ENCODE measurements at regions not wholly inside any gene's neighbourhood (a gene's known extent, or its start where the extent isn't known, plus 50 kb on each side); places are given as distances from the start of the nearest gene placed in this dataset.

DNA sequence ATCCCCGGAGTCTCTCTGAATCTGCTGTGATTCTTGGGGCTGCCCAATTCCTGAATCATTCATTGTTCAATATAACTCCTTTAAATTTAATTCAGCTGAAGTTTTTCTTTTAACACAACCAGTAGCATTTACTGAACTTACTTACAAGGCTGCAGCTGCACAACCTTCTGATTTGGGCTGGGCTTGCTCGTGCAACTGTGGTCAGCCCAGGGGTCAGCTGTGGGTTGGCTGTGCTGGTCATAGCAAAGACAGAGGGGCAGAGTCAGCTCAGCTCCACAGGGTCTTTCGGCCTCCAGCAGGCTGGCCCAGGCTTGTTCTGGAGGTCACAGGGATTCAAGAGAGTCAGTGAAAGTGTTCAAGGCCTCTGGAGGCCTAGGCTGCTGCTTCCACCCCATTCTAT, 186.1 kb downstream of the MATN1 start:
- no peak overlapping the region for H3K9ac ChIP-seq (ENCODE audit: low read length)
- H3F3A ChIP-seq (ENCODE audit: insufficient read depth, low read length, poor library complexity, severe bottlenecking) = no peaks in the 10 kb centered on the region
- no peaks in the 10 kb centered on the region for H3K36me3 ChIP-seq (ENCODE audit: insufficient read depth, low read length)
- H4K20me1 ChIP-seq (ENCODE audit: insufficient read depth) = no peaks in the 10 kb centered on the region
- no peaks in the 10 kb centered on the region for H3K79me2 ChIP-seq (replicated peaks; ENCODE audit: insufficient read depth, low read length)
- H3K27me3 ChIP-seq (ENCODE audit: insufficient read depth, low read depth, low read length) = no peaks in the 10 kb centered on the region
- no peak overlapping the region for H3K27ac ChIP-seq (ENCODE audit: low read length)
- H3K9me2 ChIP-seq (ENCODE audit: insufficient read depth, low read length) = no peaks in the 10 kb centered on the region
- no peak overlapping the region for H2AFZ ChIP-seq (ENCODE audit: low read depth, low read length)
- TF ChIP-seq POLR2AphosphoS5 (IDR thresholded peaks at IDR 0.05) = no peak
- TF ChIP-seq, protein P1, sequence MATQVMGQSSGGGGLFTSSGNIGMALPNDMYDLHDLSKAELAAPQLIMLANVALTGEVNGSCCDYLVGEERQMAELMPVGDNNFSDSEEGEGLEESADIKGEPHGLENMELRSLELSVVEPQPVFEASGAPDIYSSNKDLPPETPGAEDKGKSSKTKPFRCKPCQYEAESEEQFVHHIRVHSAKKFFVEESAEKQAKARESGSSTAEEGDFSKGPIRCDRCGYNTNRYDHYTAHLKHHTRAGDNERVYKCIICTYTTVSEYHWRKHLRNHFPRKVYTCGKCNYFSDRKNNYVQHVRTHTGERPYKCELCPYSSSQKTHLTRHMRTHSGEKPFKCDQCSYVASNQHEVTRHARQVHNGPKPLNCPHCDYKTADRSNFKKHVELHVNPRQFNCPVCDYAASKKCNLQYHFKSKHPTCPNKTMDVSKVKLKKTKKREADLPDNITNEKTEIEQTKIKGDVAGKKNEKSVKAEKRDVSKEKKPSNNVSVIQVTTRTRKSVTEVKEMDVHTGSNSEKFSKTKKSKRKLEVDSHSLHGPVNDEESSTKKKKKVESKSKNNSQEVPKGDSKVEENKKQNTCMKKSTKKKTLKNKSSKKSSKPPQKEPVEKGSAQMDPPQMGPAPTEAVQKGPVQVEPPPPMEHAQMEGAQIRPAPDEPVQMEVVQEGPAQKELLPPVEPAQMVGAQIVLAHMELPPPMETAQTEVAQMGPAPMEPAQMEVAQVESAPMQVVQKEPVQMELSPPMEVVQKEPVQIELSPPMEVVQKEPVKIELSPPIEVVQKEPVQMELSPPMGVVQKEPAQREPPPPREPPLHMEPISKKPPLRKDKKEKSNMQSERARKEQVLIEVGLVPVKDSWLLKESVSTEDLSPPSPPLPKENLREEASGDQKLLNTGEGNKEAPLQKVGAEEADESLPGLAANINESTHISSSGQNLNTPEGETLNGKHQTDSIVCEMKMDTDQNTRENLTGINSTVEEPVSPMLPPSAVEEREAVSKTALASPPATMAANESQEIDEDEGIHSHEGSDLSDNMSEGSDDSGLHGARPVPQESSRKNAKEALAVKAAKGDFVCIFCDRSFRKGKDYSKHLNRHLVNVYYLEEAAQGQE (IDR thresholded peaks at IDR 0.05; ENCODE audit: borderline replicate concordance) = no peak
- TF ChIP-seq SMC3 (conservative IDR thresholded peaks at IDR 0.05; ENCODE audit: poor library complexity) = no peak
- TF ChIP-seq EP300 (conservative IDR thresholded peaks at IDR 0.05; ENCODE audit: poor library complexity, severe bottlenecking) = no peak
- no peak for TF ChIP-seq RAD21 (conservative IDR thresholded peaks at IDR 0.05)
- TF ChIP-seq, protein P2, sequence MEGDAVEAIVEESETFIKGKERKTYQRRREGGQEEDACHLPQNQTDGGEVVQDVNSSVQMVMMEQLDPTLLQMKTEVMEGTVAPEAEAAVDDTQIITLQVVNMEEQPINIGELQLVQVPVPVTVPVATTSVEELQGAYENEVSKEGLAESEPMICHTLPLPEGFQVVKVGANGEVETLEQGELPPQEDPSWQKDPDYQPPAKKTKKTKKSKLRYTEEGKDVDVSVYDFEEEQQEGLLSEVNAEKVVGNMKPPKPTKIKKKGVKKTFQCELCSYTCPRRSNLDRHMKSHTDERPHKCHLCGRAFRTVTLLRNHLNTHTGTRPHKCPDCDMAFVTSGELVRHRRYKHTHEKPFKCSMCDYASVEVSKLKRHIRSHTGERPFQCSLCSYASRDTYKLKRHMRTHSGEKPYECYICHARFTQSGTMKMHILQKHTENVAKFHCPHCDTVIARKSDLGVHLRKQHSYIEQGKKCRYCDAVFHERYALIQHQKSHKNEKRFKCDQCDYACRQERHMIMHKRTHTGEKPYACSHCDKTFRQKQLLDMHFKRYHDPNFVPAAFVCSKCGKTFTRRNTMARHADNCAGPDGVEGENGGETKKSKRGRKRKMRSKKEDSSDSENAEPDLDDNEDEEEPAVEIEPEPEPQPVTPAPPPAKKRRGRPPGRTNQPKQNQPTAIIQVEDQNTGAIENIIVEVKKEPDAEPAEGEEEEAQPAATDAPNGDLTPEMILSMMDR (IDR thresholded peaks at IDR 0.05; ENCODE audit: poor library complexity, severe bottlenecking) = no peak
- TF ChIP-seq MXI1 (conservative IDR thresholded peaks at IDR 0.05; ENCODE audit: poor library complexity, severe bottlenecking) = no peak
- TF ChIP-seq EZH2 (IDR thresholded peaks at IDR 0.05; ENCODE audit: borderline replicate concordance, insufficient read depth, low read length, poor library complexity, severe bottlenecking) = no peak
- TF ChIP-seq TAF1 (IDR thresholded peaks at IDR 0.05; ENCODE audit: low read depth) = no peak
- no peak overlapping the region for H3K4me3 ChIP-seq (ENCODE audit: low read length)
- H3K4me2 ChIP-seq (ENCODE audit: low read length) = no peak overlapping the region
- H3K9me3 ChIP-seq (ENCODE audit: low read length) = no peaks in the 10 kb centered on the region

DNA sequence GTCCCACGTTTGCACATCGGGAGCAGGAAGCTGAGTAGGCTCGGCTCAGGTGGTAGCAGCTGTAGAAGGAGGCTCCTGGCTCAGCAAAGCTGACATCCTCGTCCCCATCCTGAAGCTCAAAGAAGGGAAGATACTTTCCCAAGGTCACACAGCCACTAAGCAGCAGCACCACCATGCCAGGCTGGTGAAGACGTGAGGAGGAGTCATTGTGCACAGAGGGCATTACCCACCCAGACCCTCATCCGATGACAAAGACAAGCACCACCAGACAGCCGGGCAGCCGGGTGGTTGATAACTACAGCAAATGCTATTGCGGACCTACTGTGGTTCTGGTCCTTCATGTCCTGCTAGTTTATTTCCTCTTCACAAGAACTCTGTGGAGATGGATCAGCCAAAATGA, 186.9 kb downstream of the MATN1 start:
- Histone ChIP-seq H4K20me1 (ENCODE audit: insufficient read depth) (no peaks in the 10 kb centered on the region), H3K27me3 (ENCODE audit: insufficient read depth, low read depth, low read length) (no peaks in the 10 kb centered on the region), H2AFZ (ENCODE audit: low read depth, low read length) (no peak overlapping the region), H3K4me2 (ENCODE audit: low read length) (no peak overlapping the region), H3F3A (ENCODE audit: insufficient read depth, low read length, poor library complexity, severe bottlenecking) (no peaks in the 10 kb centered on the region), H3K9me3 (ENCODE audit: low read length) (no peaks in the 10 kb centered on the region), H3K36me3 (ENCODE audit: insufficient read depth, low read length) (no peaks in the 10 kb centered on the region), H3K4me3 (ENCODE audit: low read length) (no peak overlapping the region), H3K9ac (ENCODE audit: low read length) (no peak overlapping the region), H3K9me2 (ENCODE audit: insufficient read depth, low read length) (no peaks in the 10 kb centered on the region), H3K79me2 (replicated peaks; ENCODE audit: insufficient read depth, low read length) (no peaks in the 10 kb centered on the region), H3K27ac (ENCODE audit: low read length) (no peak overlapping the region)
- TF ChIP-seq SMC3 (conservative IDR thresholded peaks at IDR 0.05; ENCODE audit: poor library complexity) = no peak
- TF ChIP-seq POLR2AphosphoS5 (IDR thresholded peaks at IDR 0.05) = no peak
- TF ChIP-seq RAD21 (conservative IDR thresholded peaks at IDR 0.05) = no peak
- TF ChIP-seq, protein P1 (IDR thresholded peaks at IDR 0.05; ENCODE audit: borderline replicate concordance) = no peak
- no peak for TF ChIP-seq TAF1 (IDR thresholded peaks at IDR 0.05; ENCODE audit: low read depth)
- no peak for TF ChIP-seq MXI1 (conservative IDR thresholded peaks at IDR 0.05; ENCODE audit: poor library complexity, severe bottlenecking)
- TF ChIP-seq, protein P2 (IDR thresholded peaks at IDR 0.05; ENCODE audit: poor library complexity, severe bottlenecking) = no peak
- TF ChIP-seq EP300 (conservative IDR thresholded peaks at IDR 0.05; ENCODE audit: poor library complexity, severe bottlenecking) = no peak
- TF ChIP-seq EZH2 (IDR thresholded peaks at IDR 0.05; ENCODE audit: borderline replicate concordance, insufficient read depth, low read length, poor library complexity, severe bottlenecking) = no peak

All from neural cell (in vitro differentiated cells).